Immature natural killer cell (primary cell): ENCODE measurements at regions not wholly inside any gene's neighbourhood (a gene's known extent, or its start where the extent isn't known, plus 50 kb on each side); places are given as distances from the start of the nearest gene placed in this dataset.
"Not testable (repeated sequence)": the region's sequence is repeated elsewhere in the genome, so short reads cannot be mapped to it uniquely, and the experiment has no call there.

Experiments used
- DNase-seq, 3 donors: peaks; one replicate each; pipeline ENCODE4 v3.0.0; 2022; ENCODE audit warnings: mixed read lengths in 1 of 3
- H3K27ac Mint-ChIP-seq, 6 donors: one replicate each; pipeline ENCODE4 v1.8.0; 2020; ENCODE audit warnings: mixed read lengths in 6 of 6, mild to moderate bottlenecking in 5 of 6, inconsistent platforms in 4 of 6, moderate library complexity in 3 of 6
- H3K27me3 Mint-ChIP-seq, 3 donors: one replicate each; pipeline ENCODE4 v1.8.0; 2020 to 2021; ENCODE audit warnings: low read depth in 3 of 3, mild to moderate bottlenecking in 3 of 3, mixed read lengths in 3 of 3, moderate library complexity in 3 of 3, inconsistent platforms in 1 of 3
- H3K36me3 Mint-ChIP-seq, 3 donors: one replicate each; pipeline ENCODE4 v1.8.0; 2020; ENCODE audit warnings: mixed read lengths in 3 of 3, inconsistent platforms in 2 of 3, mild to moderate bottlenecking in 2 of 3
- H3K4me1 Mint-ChIP-seq, 2 donors: one replicate each; pipeline ENCODE4 v1.8.0; 2020; ENCODE audit warnings: inconsistent platforms in 2 of 2, mild to moderate bottlenecking in 2 of 2, mixed read lengths in 2 of 2, moderate library complexity in 1 of 2
- H3K4me3 Mint-ChIP-seq, 5 donors: one replicate each; pipeline ENCODE4 v1.8.0; 2020; ENCODE audit warnings: mild to moderate bottlenecking in 5 of 5, mixed read lengths in 5 of 5, inconsistent platforms in 3 of 5, moderate library complexity in 3 of 5
- H3K9me3 Mint-ChIP-seq, 6 donors: one replicate each; pipeline ENCODE4 v1.8.0; 2020; ENCODE audit warnings: mild to moderate bottlenecking in 6 of 6, mixed read lengths in 6 of 6, inconsistent platforms in 4 of 6, moderate library complexity in 3 of 6

DNA sequence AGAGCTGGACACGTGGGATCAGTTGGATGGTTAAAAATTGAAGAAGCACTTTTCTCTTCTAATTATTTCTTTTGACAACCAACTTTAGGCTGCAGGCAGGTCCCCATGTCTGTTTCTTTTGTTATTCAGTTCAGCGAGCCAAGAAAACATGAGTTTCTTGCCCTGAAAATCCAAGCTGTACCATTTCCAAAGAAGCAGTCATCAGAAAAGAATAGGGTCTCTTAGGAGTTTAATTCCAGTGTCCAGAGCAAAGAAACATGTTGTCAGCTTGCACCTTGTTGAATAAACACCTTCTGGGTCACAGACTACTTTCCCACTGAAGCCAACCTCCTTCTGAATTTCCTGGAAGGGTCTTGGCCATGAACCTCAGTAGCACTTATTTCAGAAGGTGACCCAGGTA is 170.5 kb upstream of the COPS8 start:
- Mint-ChIP-seq H3K4me3 (no peak overlapping the region), H3K4me1 (no peaks in the 10 kb centered on the region), H3K27ac (no peak overlapping the region), H3K9me3 (no peaks in the 10 kb centered on the region), H3K27me3 (peaks cover 2 to 17% (median 4%) of the 10 kb centered on the region in 3 donors), H3K36me3 (no peaks in the 10 kb centered on the region)
- DNase-seq: no peak

DNA sequence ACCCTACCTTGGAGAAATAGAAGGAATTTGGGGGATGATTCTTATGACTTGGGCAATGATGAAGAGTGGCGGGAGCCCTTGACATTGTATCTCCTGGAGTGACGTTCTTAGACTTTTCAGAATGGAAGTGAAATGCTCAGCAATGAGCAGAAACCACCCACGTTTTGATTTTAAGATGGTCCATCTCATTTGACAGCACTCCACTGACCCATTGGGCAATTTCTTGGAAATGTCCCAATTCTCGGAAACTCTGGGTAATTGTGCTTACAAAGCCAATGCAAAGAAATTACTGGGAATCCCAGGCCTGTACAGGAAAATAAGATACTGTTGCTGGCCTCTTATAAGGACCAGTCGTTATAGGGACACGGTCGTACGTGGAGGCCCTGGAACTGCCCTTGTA is 170.0 kb upstream of the COPS8 start:
- Mint-ChIP-seq H3K27ac (no peak overlapping the region), H3K27me3 (peaks cover 2 to 17% (median 4%) of the 10 kb centered on the region in 3 donors), H3K4me1 (no peaks in the 10 kb centered on the region), H3K9me3 (no peaks in the 10 kb centered on the region), H3K4me3 (no peak overlapping the region), H3K36me3 (no peaks in the 10 kb centered on the region)
- no peak for DNase-seq

DNA sequence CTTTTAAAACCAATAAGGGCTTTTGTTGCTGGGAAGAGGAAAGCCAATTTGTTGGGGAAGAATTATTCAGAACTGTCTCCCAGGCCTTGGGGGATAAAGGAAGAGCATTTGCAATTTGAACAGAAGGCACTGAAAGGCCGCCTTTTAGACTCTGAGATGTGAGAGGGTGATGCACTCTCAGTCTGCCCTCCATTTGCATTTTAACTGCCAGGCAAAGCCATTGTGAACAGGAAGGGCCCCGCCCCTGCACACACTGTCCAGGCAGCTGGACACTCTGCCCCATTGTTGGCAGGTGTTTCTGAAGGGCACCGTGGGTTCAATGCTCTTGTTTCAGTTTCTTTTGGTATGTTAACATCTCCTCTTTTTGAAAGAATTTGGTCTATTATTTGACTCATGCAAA is 169.5 kb upstream of the COPS8 start:
- Mint-ChIP-seq H3K4me1 (no peaks in the 10 kb centered on the region), H3K27me3 (peaks cover 2 to 17% (median 4%) of the 10 kb centered on the region in 3 donors), H3K27ac (no peak overlapping the region), H3K36me3 (no peaks in the 10 kb centered on the region), H3K4me3 (no peak overlapping the region), H3K9me3 (no peaks in the 10 kb centered on the region)
- no peak for DNase-seq

DNA sequence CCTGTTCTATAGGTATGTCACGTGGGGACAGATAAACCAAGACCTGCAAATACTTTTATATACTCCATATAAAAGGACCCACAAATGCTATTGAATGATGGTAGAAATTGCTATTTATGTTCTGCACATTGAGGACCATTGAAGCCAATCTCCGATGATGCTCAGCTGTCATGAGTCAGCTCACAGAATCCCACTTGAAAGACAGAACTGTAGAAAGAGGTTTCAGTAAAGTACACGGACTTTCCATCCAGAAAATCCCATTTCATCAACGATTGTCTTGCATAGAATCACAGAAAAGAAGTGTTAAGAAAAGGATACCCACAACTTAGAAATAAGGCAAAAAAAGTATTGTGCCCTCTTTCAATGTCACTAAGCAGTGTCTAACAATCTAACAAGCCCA is 169.0 kb upstream of the COPS8 start:
- Mint-ChIP-seq H3K9me3 (no peaks in the 10 kb centered on the region), H3K4me1 (no peaks in the 10 kb centered on the region), H3K4me3 (no peak overlapping the region), H3K27me3 (peaks cover 2 to 17% (median 4%) of the 10 kb centered on the region in 3 donors), H3K27ac (no peak overlapping the region), H3K36me3 (no peaks in the 10 kb centered on the region)
- no peak for DNase-seq

DNA sequence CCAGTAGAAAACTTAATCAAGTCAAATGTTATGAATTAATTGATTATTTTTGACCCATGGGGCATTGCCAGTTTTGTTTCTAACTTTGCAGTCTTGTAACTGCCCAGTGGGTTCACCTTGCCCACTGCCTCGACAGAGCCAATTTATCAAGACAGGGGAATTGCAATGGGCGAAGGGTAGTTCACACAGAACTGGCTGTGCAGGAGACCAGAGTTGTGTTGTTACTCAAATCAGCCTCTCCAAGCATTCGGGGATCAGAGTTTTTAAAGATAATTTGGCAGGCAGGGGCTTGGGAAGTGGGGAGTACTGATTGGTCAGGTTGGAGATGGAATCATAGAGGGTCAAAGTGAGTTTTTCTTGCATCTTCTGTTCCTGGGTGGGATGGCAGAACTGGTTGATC is 168.5 kb upstream of the COPS8 start:
- no peak for DNase-seq
- Mint-ChIP-seq H3K4me1 (no peaks in the 10 kb centered on the region), H3K27ac (no peak overlapping the region), H3K9me3 (no peaks in the 10 kb centered on the region), H3K27me3 (peaks cover 2 to 17% (median 4%) of the 10 kb centered on the region in 3 donors), H3K4me3 (no peak overlapping the region), H3K36me3 (no peaks in the 10 kb centered on the region)

DNA sequence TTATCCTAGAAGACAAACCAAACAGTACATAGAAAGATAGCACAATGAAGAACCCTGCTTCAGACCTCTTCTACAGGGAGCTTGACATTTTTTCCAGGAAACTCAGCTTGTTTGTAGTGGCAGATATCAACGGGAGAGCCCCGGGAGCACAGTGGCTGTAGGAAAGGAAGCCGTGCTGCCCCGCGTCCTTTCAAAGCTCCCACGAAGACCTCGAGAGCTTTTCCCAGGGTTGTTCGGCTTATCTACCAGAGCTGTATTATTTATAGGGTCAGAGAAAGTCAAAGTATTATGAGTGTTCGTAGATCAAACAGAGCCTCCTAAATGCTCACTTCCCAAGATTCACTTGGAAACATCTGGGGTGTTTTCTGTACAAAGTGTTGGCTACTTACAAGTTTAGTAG is 167.1 kb upstream of the COPS8 start:
- Mint-ChIP-seq H3K27me3 (peaks cover 1 to 13% (median 2%) of the 10 kb centered on the region in 3 donors), H3K27ac (no peak overlapping the region), H3K9me3 (no peaks in the 10 kb centered on the region), H3K4me3 (no peak overlapping the region), H3K4me1 (no peaks in the 10 kb centered on the region), H3K36me3 (no peaks in the 10 kb centered on the region)
- DNase-seq: no peak

DNA sequence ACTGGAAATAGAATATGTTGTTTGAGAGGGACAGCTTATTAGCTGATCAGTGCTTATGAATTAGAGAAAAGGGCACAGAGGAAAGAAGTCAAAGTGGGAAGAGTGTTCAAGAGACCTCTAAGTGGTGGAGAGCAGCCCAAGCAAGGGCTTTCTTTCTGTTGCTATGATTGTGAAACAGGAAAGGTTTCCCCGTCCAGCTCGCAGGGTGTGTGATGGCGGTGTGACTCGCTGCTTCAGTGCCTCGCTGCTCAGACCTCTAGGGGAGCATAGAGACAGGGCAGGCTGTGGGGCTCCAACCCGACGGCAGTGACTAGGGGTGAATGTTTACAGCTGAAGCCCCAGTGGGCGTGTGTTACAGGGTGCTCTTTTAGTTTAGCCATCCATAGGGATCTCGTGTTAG is 166.5 kb upstream of the COPS8 start:
- no peak overlapping the region for H3K27ac Mint-ChIP-seq
- no peaks in the 10 kb centered on the region for H3K9me3 Mint-ChIP-seq
- no peaks in the 10 kb centered on the region for H3K4me1 Mint-ChIP-seq
- peaks cover 1 to 13% (median 2%) of the 10 kb centered on the region in 3 donors for H3K27me3 Mint-ChIP-seq
- H3K36me3 Mint-ChIP-seq: no peaks in the 10 kb centered on the region
- no peak for DNase-seq
- H3K4me3 Mint-ChIP-seq: no peak overlapping the region

DNA sequence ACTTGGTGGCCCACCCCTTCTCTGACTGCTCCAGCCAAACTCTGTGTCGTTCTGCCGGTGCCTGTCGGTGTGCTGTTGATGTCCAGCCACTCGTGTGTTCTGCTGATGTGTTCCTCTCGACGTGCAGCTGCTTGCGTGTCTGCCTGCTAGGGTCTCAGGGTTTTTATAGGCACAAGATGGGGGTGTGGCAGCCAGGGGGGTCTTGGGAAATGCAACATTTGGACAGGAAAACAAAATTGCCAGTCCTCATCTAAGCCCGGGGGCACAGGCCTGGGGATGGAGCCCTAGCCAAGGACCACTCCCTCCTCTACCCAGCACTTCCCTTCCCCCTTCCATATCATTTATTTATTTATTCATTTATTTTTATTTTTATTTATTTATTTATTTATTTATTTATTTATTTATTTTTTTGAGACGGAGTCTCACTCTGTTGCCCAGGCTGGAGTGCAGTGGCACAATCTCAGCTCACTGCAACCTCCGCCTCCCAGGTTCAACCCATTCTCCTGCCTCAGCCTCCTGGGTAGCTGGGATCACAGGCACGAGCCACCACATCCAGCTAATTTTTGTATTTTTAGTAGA is 165.8 kb upstream of the COPS8 start:
- H3K9me3 Mint-ChIP-seq, H3K4me1 Mint-ChIP-seq, H3K36me3 Mint-ChIP-seq, H3K27ac Mint-ChIP-seq, H3K4me3 Mint-ChIP-seq, DNase-seq: not testable (repeated sequence)
- H3K27me3 Mint-ChIP-seq: peaks cover 2 to 16% (median 3%) of the 10 kb centered on the region in 3 donors

DNA sequence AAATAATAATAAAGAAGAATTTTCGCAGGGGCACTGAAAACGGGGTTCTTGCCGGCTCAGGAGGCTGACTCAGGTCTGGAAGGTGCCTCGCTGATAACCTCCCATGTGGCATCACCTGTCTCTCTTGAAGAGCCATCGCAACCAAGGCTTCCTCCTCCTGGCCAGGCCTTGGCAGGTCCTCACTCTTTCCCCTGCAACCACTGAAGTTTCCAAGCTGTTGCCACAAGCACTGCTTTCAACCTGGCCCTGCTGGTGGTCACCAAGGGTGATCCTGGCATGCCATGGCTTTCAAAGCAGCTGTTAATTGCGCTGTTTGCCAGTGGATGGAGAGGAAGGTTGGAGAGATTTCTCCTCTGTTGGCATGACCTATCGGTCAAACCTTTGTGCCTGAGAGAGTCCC is 163.6 kb upstream of the COPS8 start:
- Mint-ChIP-seq H3K27me3 (peaks cover 2 to 16% (median 3%) of the 10 kb centered on the region in 3 donors), H3K9me3 (no peaks in the 10 kb centered on the region), H3K27ac (no peak overlapping the region), H3K36me3 (no peaks in the 10 kb centered on the region), H3K4me3 (no peak overlapping the region), H3K4me1 (no peaks in the 10 kb centered on the region)
- no peak for DNase-seq

DNA sequence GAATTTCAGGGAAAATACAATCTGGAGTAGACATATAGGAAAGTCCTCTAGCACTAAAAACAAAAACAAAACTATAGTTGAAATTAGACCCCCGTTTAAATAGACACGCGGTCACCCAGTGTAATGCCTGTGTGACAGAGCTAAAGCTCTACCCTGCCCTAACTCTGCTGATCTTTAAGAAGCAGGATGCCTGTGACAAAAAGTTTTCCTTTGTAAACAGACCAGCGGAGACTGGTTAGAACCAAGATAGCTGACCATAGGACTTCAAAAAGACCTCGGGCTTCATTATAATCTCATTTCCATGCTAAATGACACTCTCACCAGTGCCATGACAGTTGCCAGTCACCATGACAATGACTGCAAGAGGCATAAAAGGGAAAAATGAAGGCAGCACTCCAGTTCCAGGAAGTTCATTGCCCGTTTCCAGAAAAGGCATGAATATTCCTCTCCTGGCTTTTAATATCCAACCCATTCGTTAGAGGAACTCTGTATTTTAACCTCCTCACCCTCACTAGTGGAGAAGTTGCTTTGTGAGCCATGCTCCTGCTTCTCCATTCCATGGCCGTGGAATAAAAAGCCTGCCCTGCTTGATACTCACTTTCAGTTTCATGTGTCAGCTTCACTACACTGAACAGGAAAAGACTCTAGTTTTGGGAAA is 157.2 kb upstream of the COPS8 start:
- H3K36me3 Mint-ChIP-seq: no peaks in the 10 kb centered on the region
- DNase-seq: no peak
- H3K4me3 Mint-ChIP-seq: peak overlapping the region in 3 of 5 donors; percentile 34 to 56 (median 36)

DNA sequence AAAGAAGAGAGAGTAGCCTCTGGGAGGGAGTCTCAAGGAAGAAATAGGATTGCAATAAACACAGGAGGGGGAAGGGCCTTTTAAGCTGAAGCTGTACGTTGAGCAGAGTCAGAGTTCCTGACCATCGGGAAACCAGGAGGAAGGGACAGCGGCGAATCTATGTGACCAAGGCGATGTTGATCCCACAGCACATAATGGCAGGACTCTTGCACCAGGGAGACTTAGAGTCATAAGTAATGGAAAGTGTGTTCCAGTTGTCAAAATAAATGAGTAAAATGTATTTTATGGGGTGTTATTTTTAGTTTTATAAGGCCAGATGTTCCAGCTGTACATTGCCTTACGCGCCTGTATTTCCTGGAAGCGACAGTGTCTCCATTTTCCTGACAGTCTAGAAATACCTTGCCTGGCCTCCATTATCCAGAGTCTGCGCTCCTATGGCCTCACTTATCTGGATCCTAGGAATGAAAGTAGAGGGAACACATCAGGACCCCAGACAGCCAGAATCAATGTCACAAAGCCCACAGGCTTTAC is 152.8 kb upstream of the COPS8 start:
- no peak for DNase-seq
- no peak overlapping the region for H3K4me3 Mint-ChIP-seq
- no peaks in the 10 kb centered on the region for H3K36me3 Mint-ChIP-seq
- H3K27me3 Mint-ChIP-seq: peaks cover 0 to 7% (median 4%) of the 10 kb centered on the region in 3 donors
- H3K27ac Mint-ChIP-seq: no peak overlapping the region
- peaks cover 0 to 4% of the 10 kb centered on the region in 2 donors for H3K4me1 Mint-ChIP-seq
- no peaks in the 10 kb centered on the region for H3K9me3 Mint-ChIP-seq

More for the DNA sequence above, 157.2 kb upstream of the COPS8 start:
- Mint-ChIP-seq H3K27me3 (peaks cover 3 to 6% (median 5%) of the 10 kb centered on the region in 3 donors), H3K27ac (no peak overlapping the region), H3K4me1 (peaks cover 0 to 4% of the 10 kb centered on the region in 2 donors), H3K9me3 (no peaks in the 10 kb centered on the region)

DNA sequence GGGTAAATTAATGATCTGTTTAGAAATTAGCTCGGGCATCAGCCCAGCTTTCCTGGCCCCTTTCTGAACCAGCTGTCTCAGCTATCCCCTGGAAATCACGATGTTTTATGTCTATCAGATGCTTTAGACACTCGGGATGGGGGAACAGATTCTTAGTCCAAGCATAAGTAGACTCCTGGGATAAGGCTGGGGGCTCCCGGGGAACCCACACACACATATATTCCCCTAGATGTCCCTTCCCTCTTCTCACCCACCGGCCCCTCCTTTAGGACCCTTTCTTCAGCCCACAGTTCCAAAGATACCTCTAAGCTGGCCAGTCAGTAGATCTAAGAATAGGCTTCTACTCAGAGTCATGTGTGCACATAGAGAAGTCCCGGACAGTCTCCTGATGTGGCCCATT is 151.5 kb upstream of the COPS8 start:
- Mint-ChIP-seq H3K4me3 (no peak overlapping the region), H3K27ac (no peak overlapping the region), H3K9me3 (no peaks in the 10 kb centered on the region), H3K27me3 (peaks cover 0 to 7% (median 3%) of the 10 kb centered on the region in 3 donors), H3K4me1 (no peaks in the 10 kb centered on the region), H3K36me3 (no peaks in the 10 kb centered on the region)
- no peak for DNase-seq

DNA sequence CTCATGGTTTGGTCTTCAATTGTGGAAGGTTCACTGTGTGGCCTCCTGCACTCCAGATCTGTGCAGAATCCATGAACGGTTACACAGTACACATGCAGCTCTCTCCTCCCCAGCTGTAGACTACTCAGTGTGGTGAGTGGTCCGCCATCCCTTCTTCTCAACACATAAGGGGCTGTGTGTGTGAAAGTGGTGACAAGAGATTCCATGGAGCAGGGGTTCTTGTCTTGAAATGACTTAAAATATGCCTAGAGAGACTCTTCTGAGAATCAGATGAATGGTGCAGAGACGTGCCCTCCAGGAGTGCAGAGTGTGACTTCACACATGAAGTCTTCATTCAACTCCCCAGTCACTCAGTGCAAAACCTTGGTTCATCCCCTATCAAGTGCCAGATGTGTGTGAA is 151.0 kb upstream of the COPS8 start:
- Mint-ChIP-seq H3K4me3 (no peak overlapping the region), H3K9me3 (no peaks in the 10 kb centered on the region), H3K27ac (no peak overlapping the region), H3K27me3 (peaks cover 0 to 7% (median 3%) of the 10 kb centered on the region in 3 donors), H3K36me3 (no peaks in the 10 kb centered on the region), H3K4me1 (no peaks in the 10 kb centered on the region)
- DNase-seq: no peak

DNA sequence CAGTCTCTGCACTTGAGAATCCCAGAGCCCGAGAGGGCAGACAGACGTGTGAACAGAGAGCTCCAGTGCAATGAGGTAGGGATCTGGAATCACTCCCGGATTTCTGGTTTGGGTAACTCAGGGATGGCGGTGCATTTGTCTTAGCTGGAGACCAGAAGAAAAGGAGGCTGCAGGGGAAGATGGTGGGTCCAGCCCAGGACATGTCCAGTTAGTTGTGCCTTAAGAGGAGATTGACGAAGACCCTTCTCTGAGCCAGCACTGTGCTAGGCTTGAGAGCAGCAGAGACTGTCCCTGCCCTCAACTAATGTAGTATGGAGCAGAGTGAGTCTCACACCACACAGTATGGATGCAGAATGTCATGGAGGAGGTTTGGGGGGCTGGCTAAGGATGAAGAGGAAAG is 150.6 kb upstream of the COPS8 start:
- H3K27ac Mint-ChIP-seq: no peak overlapping the region
- peaks cover 0 to 6% (median 3%) of the 10 kb centered on the region in 3 donors for H3K27me3 Mint-ChIP-seq
- H3K9me3 Mint-ChIP-seq: no peaks in the 10 kb centered on the region
- no peaks in the 10 kb centered on the region for H3K4me1 Mint-ChIP-seq
- DNase-seq: no peak
- H3K36me3 Mint-ChIP-seq: no peaks in the 10 kb centered on the region
- H3K4me3 Mint-ChIP-seq: no peak overlapping the region
